ENCODE measurements at regions not wholly inside any gene's neighbourhood (a gene's known extent, or its start where the extent isn't known, plus 50 kb on each side); places are given as distances from the start of the nearest gene placed in this dataset.

GRCh38 chr18:59055345-59056032 is 84.2 kb upstream of the SEC11C start:
- DNase-seq (ENCODE audit: insufficient read length, low spot score, missing footprints): peak; percentile 34
- Histone ChIP-seq H3K27ac (ENCODE audit: low read depth, low read length) (no peak overlapping the region), H3K27me3 (ENCODE audit: insufficient read depth, low read length) (no peaks in the 10 kb centered on the region), H3K79me2 (ENCODE audit: insufficient read depth, low read length) (no peaks in the 10 kb centered on the region), H3K36me3 (ENCODE audit: insufficient read depth, low read length) (no peaks in the 10 kb centered on the region), H2AFZ (ENCODE audit: low read length) (no peak overlapping the region), H3K4me2 (ENCODE audit: insufficient read depth, low read length) (no peak overlapping the region), H3K4me1 (ENCODE audit: insufficient read depth, low read length) (peaks cover 19% of the 10 kb centered on the region), H3K9me3 (ENCODE audit: low read depth, low read length) (no peaks in the 10 kb centered on the region), H4K20me1 (ENCODE audit: insufficient read depth, low read length) (no peaks in the 10 kb centered on the region), H3K4me3 (ENCODE audit: insufficient read depth, low read length) (no peak overlapping the region)
- TF ChIP-seq CTCF (IDR thresholded peaks at IDR 0.05; ENCODE audit: extremely low read depth, low read depth, low read length): peak; percentile 36

GRCh38 chr18:59056706-59057492 is 82.8 kb upstream of the SEC11C start:
- H3K4me1 ChIP-seq (ENCODE audit: insufficient read depth, low read length): peaks cover 19% of the 10 kb centered on the region
- no peak overlapping the region for H3K4me2 ChIP-seq (ENCODE audit: insufficient read depth, low read length)
- H3K36me3 ChIP-seq (ENCODE audit: insufficient read depth, low read length): no peaks in the 10 kb centered on the region
- H3K9me3 ChIP-seq (ENCODE audit: low read depth, low read length): no peaks in the 10 kb centered on the region
- peak; percentile 82 for DNase-seq (ENCODE audit: insufficient read length, low spot score, missing footprints)
- no peaks in the 10 kb centered on the region for H4K20me1 ChIP-seq (ENCODE audit: insufficient read depth, low read length)
- H2AFZ ChIP-seq (ENCODE audit: low read length): no peak overlapping the region
- H3K27ac ChIP-seq (ENCODE audit: low read depth, low read length): peak overlapping the region; percentile 35
- H3K4me3 ChIP-seq (ENCODE audit: insufficient read depth, low read length): no peak overlapping the region
- no peaks in the 10 kb centered on the region for H3K27me3 ChIP-seq (ENCODE audit: insufficient read depth, low read length)
- peak; percentile 96 for TF ChIP-seq CTCF (IDR thresholded peaks at IDR 0.05; ENCODE audit: extremely low read depth, low read depth, low read length)
- no peaks in the 10 kb centered on the region for H3K79me2 ChIP-seq (ENCODE audit: insufficient read depth, low read length)

- DNase-seq (ENCODE audit: insufficient read length, low spot score, missing footprints): no peak
- H3K4me2 ChIP-seq (ENCODE audit: insufficient read depth, low read length): no peak overlapping the region
- no peaks in the 10 kb centered on the region for H3K9me3 ChIP-seq (ENCODE audit: low read depth, low read length)
- peak overlapping the region; percentile 35 for H3K27ac ChIP-seq (ENCODE audit: low read depth, low read length)
- H3K4me3 ChIP-seq (ENCODE audit: insufficient read depth, low read length): no peak overlapping the region
- H2AFZ ChIP-seq (ENCODE audit: low read length): no peak overlapping the region
- peaks cover 19% of the 10 kb centered on the region for H3K4me1 ChIP-seq (ENCODE audit: insufficient read depth, low read length)
- TF ChIP-seq CTCF (IDR thresholded peaks at IDR 0.05; ENCODE audit: extremely low read depth, low read depth, low read length): peak; percentile 6
- peaks cover 1% of the 10 kb centered on the region for H3K27me3 ChIP-seq (ENCODE audit: insufficient read depth, low read length)
- H4K20me1 ChIP-seq (ENCODE audit: insufficient read depth, low read length): no peaks in the 10 kb centered on the region
- H3K79me2 ChIP-seq (ENCODE audit: insufficient read depth, low read length): no peaks in the 10 kb centered on the region
- H3K36me3 ChIP-seq (ENCODE audit: insufficient read depth, low read length): no peaks in the 10 kb centered on the region
Observed at GRCh38 chr18:59057493-59057795, 82.2 kb upstream of the SEC11C start.

- Histone ChIP-seq H4K20me1 (ENCODE audit: insufficient read depth, low read length) (no peaks in the 10 kb centered on the region), H2AFZ (ENCODE audit: low read length) (no peak overlapping the region), H3K27me3 (ENCODE audit: insufficient read depth, low read length) (peaks cover 3% of the 10 kb centered on the region), H3K36me3 (ENCODE audit: insufficient read depth, low read length) (no peaks in the 10 kb centered on the region), H3K27ac (ENCODE audit: low read depth, low read length) (peak overlapping the region; percentile 35), H3K4me2 (ENCODE audit: insufficient read depth, low read length) (peak overlapping the region; percentile 4), H3K9me3 (ENCODE audit: low read depth, low read length) (no peaks in the 10 kb centered on the region), H3K79me2 (ENCODE audit: insufficient read depth, low read length) (no peaks in the 10 kb centered on the region), H3K4me3 (ENCODE audit: insufficient read depth, low read length) (no peak overlapping the region), H3K4me1 (ENCODE audit: insufficient read depth, low read length) (peaks cover 17% of the 10 kb centered on the region)
- no peak for TF ChIP-seq CTCF (IDR thresholded peaks at IDR 0.05; ENCODE audit: extremely low read depth, low read depth, low read length)
- DNase-seq (ENCODE audit: insufficient read length, low spot score, missing footprints): peak; percentile 88
Observed at GRCh38 chr18:59057969-59058368, 81.7 kb upstream of the SEC11C start.

Measured in osteoblast (primary cell).